HG03469 (cell line): ENCODE measurements at regions not wholly inside any gene's neighbourhood (a gene's known extent, or its start where the extent isn't known, plus 50 kb on each side); places are given as distances from the start of the nearest gene placed in this dataset.

Source experiments
- ATAC-seq: cut with Tn5 transposase; IDR thresholded peaks from one replicate; pipeline ENCODE4 v1.9.1; 2021; ENCODE audit warnings: mild to moderate bottlenecking, moderate library complexity, moderate number of reproducible peaks; ENCODE audit not compliant: unreplicated experiment

DNA sequence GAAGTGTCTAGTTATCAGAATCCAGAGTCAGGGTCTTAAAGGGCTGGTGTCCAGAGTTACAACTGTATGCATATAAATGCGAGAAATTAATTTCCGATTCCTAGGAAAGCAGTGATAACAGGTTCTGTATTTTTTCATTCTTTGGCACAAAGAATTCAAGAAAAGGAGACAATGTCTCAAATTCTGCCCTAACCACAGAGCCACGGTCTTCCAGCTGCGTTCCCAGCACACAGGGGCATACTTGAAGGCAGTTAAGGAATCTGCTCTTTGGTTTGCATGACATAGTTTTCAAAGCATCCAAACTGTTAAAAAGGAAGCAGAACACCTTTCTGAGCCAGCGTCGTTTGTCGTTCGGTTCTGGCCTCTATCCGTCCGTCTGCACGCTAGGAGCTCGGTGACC lies 416.9 kb upstream of the MKI67 start:
- no peak for ATAC-seq

GRCh38 chr10:128545216-128545615 lies 419.0 kb upstream of the MKI67 start:
- no peak for ATAC-seq

GRCh38 chr10:128546651-128547165 lies 420.5 kb upstream of the MKI67 start:
- ATAC-seq = no peak

DNA sequence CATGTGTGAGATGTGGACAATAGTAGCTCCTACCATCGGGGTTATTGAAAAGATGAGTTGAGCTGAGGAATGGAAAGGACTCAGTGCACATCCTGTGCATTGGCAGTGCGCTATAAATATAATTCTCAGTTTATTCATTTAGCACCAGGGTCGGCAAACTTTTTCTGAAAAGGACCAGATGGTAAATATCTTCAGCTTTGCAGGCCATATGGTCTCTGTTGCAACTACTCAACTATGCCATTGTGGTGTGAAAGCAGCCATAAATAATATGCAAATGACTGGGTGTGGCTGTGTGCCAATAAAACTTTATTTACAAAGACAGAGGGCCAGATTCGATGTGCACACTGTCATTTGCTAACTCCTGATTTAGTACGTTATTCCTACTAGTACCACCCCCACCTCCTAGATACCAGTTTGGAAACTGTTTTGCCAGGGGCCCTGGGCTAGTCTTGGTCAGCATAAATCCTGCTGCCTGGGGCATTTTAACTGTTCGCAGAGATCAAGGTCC lies 422.9 kb upstream of the MKI67 start:
- no peak for ATAC-seq

DNA sequence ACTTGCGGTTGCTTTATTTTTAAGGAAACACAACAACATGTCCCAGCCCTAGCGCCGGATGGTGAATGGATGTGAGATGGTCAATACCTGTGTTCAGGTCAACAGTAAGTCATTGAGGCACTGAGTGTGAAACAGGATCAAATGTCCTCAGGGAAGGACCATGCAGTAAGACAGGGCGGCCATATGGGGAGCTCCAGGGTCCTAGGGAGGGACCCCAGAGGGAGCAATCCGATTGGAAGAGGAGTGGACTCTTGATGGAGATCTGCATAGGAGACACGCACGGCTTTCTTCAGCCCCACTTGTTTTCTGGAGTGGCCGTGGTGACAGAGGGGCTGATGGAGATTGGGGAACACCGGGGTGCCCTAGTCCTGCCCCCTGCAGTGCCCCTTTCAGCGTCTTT lies 423.8 kb upstream of the MKI67 start:
- ATAC-seq = no peak

GRCh38 chr10:128551475-128551874 lies 425.3 kb upstream of the MKI67 start:
- no peak for ATAC-seq

- ATAC-seq = no peak
Observed at GRCh38 chr10:128553755-128554154, 427.5 kb upstream of the MKI67 start.

DNA sequence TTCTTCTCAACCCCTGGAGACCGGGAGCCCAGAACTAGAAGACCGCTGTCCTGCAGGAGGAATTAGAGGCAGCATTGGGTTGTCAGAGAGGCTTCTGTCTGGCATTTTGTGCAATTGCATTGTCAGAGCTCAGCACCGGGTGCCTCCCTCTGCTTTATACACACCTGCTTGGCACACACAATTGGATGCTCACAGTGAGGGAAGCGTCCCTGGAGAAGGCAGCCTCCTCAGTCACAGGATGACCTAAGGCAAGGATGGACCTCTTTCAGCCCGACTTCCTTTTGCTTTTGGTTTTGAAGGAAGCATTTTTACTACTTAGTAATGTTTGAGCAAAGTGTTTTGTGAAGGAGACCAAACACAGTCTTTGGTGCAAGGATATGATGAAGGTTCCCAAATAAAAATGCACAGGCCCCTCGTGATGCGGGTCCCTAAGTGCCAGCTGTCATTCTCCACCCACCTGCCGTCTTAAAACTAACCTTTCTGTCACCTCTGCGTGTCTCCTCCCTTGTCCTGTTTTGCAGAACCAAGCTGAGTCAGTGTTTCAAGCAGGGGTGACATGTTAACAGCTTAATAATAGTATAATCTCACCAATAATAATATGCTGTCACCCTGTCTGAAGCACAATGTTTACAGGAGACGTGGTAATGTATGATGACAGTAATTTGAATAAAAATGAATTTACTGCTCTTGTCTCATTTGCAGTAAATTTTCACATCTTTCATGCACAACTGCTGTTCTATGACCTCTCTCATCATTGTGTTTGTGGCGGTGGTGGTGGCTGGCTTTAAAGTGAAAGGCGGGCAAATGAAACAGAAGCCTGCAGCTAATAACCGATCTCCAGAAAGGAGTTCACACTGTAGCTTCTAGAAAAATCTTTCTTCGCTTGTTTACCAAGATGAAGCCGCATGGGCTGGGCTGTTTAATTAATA lies 430.2 kb upstream of the MKI67 start:
- ATAC-seq = no peak

GRCh38 chr10:128557149-128557710 lies 431.0 kb upstream of the MKI67 start:
- no peak for ATAC-seq

DNA sequence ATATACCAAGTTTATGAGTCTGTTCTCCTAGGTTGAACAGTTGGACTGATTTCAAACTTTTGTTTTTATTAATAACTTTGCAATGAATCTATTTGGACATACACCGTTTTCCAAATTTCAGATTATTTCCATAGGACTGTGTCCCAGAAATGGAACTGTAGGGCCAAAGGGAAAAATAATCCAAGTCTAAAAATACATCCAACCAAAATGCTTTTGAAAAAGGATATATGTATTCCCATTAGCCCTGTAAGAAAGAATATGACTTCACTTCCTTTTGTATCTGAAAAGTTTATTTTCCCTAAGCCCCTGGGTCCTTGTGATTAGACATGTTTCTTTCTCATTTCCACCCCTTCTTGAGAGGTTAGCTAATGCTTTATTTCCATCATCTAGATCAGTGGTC lies 434.2 kb upstream of the MKI67 start:
- ATAC-seq = no peak

GRCh38 chr10:128560993-128561392 lies 434.8 kb upstream of the MKI67 start:
- no peak for ATAC-seq

DNA sequence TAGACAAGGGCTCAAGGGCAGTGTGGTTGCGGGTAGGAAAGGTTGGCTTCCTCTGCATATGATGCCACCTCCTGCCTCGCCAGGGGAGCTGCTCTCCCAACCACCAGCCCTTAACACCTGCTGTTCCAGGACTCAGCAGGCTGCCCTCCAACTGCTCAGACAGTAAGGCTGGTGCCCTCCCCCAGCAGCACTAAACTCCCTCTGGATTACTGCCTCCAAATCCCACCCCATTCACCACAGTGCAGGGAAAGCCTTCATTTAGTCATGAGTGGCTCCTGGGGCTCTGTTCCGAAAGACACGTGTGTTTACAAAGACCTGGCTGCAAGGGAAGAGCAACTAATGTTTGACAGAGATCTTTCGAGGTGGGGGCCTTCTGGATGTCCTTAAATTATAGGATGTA lies 437.2 kb upstream of the MKI67 start:
- no peak for ATAC-seq

GRCh38 chr10:128563904-128564303 lies 437.7 kb upstream of the MKI67 start:
- no peak for ATAC-seq

DNA sequence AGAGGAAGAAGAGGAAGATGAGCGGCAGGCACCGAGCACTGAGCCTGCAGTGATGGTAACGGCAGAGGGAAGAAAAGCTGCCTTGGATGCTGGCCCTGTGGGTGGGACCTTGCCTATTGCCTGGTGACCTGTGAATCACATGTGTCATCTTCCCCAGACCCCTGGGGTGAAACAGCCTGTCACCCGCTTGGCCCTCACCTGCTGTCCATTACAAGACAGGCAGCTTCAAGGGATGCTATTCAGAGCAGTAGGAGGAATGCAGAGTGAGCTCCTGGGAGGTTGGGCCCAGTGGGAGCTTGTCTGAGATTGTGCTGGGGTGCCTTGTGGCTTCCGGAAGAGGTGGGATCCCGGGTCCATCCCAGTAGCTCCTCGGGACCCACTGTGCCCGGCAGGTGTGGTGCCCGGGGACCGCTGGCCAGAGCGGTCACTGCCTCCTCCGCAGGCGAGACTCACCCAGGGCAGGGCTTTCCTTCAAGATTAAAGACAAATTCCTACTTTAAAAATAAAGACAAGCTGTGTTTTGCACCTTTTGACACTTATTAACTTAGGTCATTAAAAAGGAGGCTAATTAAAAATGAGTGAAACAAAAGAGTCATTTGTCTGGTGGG lies 440.2 kb upstream of the MKI67 start:
- ATAC-seq = no peak

- no peak for ATAC-seq
Observed at GRCh38 chr10:128567551-128567950, 441.3 kb upstream of the MKI67 start.

- no peak for ATAC-seq
Observed at GRCh38 chr10:128568041-128568440, 441.8 kb upstream of the MKI67 start.

DNA sequence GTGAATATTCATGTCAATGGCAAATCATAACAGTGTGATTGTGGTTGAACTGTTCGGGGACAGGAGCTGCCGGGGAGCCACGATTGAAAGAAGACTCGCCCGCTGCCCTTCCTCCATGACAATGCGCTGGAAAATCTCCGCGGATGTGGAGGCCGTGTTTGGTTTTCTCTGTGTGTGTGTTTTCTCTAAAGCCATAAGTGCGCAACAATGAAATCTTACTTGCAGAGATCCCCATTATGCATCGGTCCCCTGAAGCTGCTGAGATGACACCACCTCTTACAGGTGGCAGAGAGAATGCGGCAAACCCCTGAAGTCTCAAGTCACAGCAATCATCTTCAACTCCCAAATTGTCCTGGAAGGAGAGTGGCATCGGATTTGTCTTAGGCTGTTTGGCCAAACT lies 442.3 kb upstream of the MKI67 start:
- no peak for ATAC-seq

DNA sequence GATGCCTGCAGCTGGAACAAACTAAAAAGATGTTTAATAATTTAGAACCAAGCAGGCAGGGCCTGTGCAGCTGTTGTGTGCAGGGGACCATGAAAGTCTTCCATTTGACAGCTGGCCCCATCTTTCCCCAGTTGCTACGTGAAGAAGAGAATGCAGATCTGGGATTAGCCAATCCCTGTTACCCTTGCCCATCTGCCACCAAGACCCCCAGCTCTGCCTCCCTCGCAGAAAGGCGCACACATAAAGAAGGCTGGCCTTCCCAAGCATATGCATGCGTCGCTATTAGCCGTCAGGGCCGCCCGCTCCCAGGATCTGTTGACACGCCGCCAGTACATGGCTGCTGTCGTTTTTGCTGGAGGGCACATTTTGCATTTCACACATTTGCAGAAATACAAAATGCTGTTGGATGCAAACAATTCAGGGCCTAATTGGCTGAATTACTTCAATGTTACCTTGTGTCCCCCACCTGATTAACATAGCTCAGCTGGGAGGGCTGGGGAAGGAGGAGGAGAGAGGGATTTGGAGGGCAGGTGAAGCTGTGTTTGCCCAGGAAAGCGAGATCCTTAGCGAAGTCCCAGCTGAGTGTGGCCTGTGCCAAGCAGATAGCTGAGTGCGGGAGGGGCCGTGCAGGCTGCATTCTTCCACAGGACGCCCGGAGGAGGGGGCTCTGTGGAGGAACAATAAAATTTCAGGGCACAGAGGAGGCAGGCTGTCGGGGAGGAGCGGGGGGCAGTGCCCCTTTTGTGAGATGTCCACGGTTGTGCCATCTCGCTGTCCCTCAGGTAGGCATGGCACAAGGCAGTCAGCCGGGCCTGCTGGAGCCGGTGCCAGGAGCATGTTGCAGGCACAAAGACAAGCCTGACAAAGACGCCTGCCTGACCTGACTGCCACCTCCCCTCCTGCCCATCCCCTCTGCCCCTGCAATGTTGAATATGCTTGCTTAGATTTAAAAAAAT lies 443.0 kb upstream of the MKI67 start:
- ATAC-seq = no peak

DNA sequence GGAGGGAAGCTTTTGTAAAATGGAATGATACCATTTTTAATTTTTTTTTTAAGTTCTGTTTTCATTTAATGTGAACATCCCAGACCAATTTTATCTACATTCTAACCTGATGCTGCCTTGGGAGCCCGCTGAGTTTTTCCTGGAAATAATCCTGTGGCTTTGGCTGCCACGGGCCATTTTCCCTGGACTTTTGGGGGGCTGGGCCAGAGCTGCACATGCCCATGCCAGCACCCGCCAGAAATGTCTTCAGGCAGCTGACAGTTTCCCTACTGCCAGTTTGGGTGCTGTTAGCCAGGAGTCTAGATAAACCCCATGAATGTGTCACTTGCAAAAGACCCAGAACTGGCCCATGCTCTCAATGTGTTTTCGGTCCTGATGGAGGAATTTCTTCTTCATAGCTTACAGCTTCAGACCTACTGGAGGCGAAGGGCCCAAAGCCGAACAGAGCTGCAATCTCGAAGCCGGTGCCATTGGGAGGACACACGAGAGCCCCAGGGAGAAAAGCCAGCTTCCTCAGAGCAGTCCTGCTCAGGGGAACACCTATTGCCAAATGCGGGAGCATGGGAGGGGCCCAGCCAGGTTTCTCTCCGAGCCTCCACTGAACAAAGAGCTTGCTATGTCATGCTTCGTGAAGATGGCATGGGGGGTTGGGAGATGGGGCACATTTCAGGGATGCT lies 444.2 kb upstream of the MKI67 start:
- ATAC-seq = no peak

GRCh38 chr10:128571071-128571470 lies 444.8 kb upstream of the MKI67 start:
- no peak for ATAC-seq
